ENCODE measurements at regions not wholly inside any gene's neighbourhood (a gene's known extent, or its start where the extent isn't known, plus 50 kb on each side); places are given as distances from the start of the nearest gene placed in this dataset.

GRCh38 chr3:160052385-160053047 lies 63.9 kb downstream of the IL12A start:
- TF ChIP-seq CSRNP3 (CRISPR knock-in tag; IDR thresholded peaks at IDR 0.05), result no peak
- TF ChIP-seq ISL1 (CRISPR knock-in tag; IDR thresholded peaks at IDR 0.05), result no peak
- TF ChIP-seq ZNF8 (CRISPR knock-in tag; IDR thresholded peaks at IDR 0.05), result no peak
- TF ChIP-seq ZFP3 (CRISPR knock-in tag; IDR thresholded peaks at IDR 0.05), result no peak

All from SK-N-SH treated with all-trans-retinoic acid at 6 μM for 48 hours (cell line).